ENCODE measurements at regions not wholly inside any gene's neighbourhood (a gene's known extent, or its start where the extent isn't known, plus 50 kb on each side); places are given as distances from the start of the nearest gene placed in this dataset.

DNA sequence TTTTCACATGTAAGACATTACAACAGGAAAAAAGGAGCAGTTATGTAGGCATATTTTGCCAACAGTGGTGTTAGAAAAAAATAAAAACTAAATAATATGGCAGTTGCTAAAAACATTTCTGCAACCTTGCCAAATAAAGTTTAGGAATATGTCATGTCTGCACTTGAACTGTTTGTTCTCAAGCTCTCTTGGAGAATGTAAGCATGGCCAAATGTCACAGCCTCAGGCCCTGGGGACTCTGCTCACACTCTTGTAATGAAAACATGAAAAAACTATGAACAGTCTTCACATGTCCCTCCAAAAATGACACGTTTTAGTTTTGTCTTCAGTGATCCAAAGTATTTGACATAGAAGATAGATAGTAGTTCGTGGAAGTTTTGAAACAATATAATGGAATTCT is 753.3 kb downstream of the LTN1 start:
- TF ChIP-seq EZH2 (IDR thresholded peaks at IDR 0.05; ENCODE audit: low read depth, unreplicated experiment), result no peak
- TF ChIP-seq, protein P1, sequence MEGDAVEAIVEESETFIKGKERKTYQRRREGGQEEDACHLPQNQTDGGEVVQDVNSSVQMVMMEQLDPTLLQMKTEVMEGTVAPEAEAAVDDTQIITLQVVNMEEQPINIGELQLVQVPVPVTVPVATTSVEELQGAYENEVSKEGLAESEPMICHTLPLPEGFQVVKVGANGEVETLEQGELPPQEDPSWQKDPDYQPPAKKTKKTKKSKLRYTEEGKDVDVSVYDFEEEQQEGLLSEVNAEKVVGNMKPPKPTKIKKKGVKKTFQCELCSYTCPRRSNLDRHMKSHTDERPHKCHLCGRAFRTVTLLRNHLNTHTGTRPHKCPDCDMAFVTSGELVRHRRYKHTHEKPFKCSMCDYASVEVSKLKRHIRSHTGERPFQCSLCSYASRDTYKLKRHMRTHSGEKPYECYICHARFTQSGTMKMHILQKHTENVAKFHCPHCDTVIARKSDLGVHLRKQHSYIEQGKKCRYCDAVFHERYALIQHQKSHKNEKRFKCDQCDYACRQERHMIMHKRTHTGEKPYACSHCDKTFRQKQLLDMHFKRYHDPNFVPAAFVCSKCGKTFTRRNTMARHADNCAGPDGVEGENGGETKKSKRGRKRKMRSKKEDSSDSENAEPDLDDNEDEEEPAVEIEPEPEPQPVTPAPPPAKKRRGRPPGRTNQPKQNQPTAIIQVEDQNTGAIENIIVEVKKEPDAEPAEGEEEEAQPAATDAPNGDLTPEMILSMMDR (conservative IDR thresholded peaks at IDR 0.05; ENCODE audit: low read depth in 2 of 2), result no peak
- TF ChIP-seq, protein P2, sequence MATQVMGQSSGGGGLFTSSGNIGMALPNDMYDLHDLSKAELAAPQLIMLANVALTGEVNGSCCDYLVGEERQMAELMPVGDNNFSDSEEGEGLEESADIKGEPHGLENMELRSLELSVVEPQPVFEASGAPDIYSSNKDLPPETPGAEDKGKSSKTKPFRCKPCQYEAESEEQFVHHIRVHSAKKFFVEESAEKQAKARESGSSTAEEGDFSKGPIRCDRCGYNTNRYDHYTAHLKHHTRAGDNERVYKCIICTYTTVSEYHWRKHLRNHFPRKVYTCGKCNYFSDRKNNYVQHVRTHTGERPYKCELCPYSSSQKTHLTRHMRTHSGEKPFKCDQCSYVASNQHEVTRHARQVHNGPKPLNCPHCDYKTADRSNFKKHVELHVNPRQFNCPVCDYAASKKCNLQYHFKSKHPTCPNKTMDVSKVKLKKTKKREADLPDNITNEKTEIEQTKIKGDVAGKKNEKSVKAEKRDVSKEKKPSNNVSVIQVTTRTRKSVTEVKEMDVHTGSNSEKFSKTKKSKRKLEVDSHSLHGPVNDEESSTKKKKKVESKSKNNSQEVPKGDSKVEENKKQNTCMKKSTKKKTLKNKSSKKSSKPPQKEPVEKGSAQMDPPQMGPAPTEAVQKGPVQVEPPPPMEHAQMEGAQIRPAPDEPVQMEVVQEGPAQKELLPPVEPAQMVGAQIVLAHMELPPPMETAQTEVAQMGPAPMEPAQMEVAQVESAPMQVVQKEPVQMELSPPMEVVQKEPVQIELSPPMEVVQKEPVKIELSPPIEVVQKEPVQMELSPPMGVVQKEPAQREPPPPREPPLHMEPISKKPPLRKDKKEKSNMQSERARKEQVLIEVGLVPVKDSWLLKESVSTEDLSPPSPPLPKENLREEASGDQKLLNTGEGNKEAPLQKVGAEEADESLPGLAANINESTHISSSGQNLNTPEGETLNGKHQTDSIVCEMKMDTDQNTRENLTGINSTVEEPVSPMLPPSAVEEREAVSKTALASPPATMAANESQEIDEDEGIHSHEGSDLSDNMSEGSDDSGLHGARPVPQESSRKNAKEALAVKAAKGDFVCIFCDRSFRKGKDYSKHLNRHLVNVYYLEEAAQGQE (IDR thresholded peaks at IDR 0.05; ENCODE audit: unreplicated experiment), result no peak
- no peak for TF ChIP-seq POLR2AphosphoS5 (IDR thresholded peaks at IDR 0.05; ENCODE audit: low read depth)
- no peak for TF ChIP-seq EZH2phosphoT487 (IDR thresholded peaks at IDR 0.05; ENCODE audit: unreplicated experiment)
- TF ChIP-seq CREB1 (CRISPR knock-in tag; IDR thresholded peaks at IDR 0.05; ENCODE audit: low read depth), result no peak
- no peak for TF ChIP-seq NANOG (IDR thresholded peaks at IDR 0.05; ENCODE audit: borderline replicate concordance)
- TF ChIP-seq JUNB (IDR thresholded peaks at IDR 0.05; ENCODE audit: unreplicated experiment), result no peak

Data from GM23338 (cell line).